GM12873 (cell line): ENCODE measurements at regions not wholly inside any gene's neighbourhood (a gene's known extent, or its start where the extent isn't known, plus 50 kb on each side); places are given as distances from the start of the nearest gene placed in this dataset.

Experiments used
- TF ChIP-seq, protein P1 (sequence below): IDR thresholded peaks from 2 replicates; pipeline ENCODE4 v1.5.1; 2012; ENCODE audit warnings: low read depth, mild to moderate bottlenecking, moderate library complexity, low read length, control low read depth; ENCODE audit not compliant: insufficient read depth; ENCODE audit errors: missing control alignments

DNA sequence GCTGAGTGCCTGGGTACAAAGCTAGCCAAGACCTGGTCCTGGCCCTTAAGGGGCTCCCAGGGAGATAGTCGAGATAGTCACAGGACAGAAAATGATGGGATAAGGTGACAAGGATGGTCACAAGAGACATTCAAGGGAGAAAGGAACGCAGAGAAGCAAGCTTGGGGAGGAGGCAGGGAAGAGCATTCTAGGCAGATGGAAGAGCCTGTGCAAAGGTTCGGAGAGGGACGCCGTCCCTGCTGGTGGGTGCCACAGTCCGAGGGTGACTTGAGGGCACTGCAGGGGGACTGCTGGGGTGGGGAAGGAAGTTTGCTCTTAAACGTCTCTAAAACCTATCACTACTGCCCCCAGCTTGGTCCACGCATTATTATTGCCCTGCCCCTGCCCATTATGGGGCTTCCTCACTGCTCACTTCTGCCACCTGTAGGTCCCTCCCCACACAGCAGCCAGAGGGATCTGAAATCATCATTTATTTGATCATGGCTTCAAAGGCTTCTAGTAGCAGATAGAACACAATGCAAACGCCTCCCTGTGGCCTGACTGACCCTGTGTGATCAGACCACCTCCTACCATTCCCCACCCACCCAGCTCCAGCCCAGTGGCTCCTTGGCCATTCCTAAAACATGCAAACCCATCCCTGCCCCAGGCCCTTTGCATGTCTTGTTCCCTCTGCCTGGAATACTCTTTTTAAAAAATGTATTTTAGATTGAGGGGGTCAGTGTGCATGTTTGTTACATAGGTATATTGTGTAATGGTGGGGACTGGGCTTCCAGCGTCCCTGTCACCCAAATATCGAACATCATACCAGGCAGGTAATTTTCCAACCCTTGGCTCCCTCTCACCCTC is 60.3 kb downstream of the RMI2 start:
- TF ChIP-seq, protein P1, sequence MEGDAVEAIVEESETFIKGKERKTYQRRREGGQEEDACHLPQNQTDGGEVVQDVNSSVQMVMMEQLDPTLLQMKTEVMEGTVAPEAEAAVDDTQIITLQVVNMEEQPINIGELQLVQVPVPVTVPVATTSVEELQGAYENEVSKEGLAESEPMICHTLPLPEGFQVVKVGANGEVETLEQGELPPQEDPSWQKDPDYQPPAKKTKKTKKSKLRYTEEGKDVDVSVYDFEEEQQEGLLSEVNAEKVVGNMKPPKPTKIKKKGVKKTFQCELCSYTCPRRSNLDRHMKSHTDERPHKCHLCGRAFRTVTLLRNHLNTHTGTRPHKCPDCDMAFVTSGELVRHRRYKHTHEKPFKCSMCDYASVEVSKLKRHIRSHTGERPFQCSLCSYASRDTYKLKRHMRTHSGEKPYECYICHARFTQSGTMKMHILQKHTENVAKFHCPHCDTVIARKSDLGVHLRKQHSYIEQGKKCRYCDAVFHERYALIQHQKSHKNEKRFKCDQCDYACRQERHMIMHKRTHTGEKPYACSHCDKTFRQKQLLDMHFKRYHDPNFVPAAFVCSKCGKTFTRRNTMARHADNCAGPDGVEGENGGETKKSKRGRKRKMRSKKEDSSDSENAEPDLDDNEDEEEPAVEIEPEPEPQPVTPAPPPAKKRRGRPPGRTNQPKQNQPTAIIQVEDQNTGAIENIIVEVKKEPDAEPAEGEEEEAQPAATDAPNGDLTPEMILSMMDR, result peak; percentile 81

DNA sequence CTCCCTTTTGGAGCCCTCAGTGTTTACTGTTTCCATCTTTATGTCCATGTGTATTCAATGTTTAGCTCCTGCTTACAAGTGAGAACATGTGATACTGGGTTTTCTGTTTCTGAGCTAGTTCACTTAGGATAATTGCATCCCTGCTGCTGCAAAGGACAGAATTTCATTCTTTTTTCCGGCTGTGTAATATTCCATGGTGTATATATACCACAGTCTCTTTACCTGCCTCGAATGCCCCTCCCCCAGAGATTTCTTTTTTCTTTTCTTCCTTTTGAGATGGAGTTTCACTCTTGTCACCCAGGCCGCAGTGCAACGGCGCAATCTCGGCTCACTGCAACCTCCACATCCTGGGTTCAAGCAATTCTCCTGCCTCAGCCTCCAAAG is 60.9 kb downstream of the RMI2 start:
- TF ChIP-seq, protein P1, result no peak

DNA sequence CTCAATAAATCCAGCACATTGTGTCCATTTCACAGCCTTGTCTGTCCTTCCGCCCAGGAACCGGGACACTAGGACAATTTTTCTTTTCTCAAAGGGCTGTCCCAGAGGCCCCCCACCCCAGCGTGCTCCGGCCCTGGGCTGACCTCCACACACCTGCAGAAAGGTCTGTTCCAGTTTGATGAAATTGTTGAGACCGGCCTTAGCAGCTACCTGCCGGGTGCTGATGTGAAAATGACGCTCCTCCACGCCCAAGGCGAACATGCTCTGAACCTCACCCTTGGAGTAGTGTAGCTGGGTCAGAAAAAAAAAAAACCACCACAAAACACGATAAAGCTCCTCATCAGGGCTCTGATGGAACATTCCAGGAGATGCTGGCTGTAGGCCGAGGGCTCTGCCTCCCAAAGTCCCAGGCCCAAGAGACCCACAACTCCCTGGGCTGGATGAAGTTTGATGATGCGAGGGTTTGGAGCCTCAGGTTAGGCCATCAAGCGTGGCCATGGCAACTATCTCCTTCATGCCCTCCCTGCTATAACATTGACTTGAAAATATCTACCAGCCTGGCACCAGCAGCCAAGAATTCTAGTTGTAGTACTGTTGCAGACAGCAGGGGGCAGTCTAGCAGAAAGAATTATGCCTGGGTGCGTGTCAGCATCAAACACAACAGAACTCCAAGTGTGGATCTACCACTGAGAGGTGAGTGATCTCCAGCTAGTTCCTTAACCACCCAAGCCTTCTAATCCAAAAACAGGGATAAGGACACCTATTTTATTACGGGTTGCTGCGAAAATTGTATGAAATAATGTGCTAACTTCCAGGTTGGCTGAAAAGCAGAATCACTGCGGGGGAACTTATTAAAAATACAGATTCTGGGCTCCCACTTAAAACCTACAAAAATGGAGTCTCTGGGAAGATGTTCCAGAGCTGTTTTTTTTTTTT is 62.1 kb downstream of the RMI2 start:
- TF ChIP-seq, protein P1, result peak; percentile 78

DNA sequence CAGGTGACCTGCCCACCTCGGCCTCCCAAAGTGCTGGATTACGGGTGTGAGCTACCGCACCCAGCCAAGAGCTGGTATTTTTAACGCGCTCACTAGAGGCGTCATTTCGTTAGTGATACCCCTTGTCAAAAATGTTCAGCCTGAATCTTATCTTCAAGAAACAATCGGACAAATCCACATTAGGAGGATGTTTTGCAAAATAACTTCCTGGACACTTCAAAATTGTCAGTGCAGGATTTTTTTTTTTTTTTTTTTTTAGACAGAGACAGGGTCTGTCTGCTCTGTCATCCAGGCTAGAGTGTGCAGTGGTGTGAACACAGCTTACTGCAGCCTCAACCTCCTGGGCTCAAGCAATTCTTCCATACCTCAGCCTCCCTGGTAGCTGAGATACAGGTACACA is 63.0 kb downstream of the RMI2 start:
- TF ChIP-seq, protein P1, result no peak

DNA sequence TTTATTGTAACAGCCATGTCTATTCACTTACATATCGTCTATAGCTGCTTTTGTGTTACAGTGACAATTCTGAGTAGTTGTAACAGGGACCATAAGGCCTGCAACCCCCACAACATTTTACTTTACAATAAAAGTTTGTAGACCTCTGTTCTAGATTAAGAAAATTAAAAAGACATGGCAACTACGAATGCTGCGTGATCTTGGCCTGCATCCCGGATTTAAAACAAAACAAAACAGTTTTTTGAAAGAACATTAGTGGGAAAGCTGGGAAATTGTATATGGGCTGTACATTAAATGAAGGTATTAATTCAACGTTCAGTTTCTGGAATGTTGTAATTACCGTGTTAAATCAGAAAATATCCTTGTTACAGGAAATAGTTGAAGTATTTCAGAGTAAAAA is 64.1 kb downstream of the RMI2 start:
- TF ChIP-seq, protein P1, result no peak

DNA sequence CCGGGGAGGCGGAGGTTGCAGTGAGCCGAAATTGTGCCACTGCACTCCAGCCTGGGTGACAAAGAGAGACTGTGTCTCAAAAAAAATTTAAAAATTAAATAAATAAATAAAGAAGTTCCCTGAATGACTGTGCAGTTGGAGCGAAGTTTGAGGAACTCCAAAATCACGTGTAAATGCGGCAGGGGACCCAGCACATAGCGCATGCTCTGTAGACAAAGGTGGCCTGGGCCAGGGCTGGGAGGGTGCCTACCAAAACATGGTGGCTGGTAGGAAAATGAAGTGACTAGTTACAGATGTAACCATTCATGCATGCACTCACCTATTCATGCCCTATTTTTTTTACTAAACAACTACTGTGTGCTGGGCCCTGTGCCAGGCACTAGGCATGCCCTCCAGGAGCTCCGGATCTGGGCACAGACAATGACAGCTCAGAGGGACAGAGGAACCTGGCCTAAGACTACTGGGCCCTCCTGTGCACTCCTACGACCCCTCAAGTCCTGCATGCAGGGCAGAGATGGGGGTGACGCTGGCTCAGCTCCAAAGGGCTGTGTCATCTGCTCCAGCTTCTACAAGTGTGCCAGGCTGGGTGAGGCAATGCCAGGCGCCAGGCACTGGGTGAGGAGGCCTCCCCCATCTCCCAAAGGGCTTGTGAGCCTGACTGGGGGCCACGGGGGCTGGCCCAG is 65.3 kb downstream of the RMI2 start:
- TF ChIP-seq, protein P1, result no peak
